ENCODE measurements at regions not wholly inside any gene's neighbourhood (a gene's known extent, or its start where the extent isn't known, plus 50 kb on each side); places are given as distances from the start of the nearest gene placed in this dataset.

DNA sequence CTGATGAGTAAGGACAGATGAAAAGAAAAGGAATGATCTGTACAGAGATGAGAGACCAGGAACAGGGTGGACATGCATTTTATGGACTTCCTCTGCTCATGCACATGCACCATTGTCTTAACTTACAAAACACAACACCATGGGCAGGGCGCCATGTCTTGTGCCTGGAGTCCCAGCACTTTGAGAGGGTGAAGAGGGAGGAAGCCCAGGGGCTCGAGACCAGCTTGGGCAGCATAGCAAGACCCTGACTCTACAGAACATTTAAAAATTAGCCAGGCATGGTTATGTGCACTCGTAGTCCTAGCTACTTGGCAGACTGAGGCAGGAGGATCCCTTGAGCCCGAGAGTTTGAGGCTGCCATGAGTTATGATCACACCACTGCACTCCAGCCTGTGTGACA, 86.9 kb downstream of the ZFP36L2 start:
- TF ChIP-seq CTCF (IDR thresholded peaks at IDR 0.05; ENCODE audit: extremely low read depth, insufficient read depth, missing control alignments), result no peak
- no peak for DNase-seq (ENCODE audit: low spot score)
- in situ Hi-C loops (cut with MboI; ENCODE audit: low pct_unique_long_range_greater_than_20kb, low sequenced_read_pairs, unreplicated experiment), result loop anchor here (5.0 kb wide), 1 partner anchor 88 kb away; the partner anchor contains the start of gene ZFP36L2

DNA sequence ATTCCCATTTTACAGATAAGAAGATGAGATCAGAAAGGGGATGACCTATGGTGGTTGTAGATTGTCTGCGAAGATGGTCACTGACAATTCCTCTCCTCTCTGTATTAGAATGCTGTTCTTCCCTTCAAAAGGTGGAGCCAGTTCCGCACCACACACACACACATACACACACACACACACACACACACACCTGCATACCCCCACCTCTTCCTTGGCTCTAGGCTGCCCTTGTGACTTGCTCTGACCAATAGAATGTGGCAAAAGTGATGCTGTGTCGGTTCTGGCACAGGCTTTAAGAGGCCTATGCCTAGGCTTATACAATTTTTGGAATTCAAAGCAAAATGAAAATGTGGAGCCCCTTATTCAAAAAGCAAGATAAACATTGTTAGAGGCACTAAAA, 88.0 kb downstream of the ZFP36L2 start:
- no peak for DNase-seq (ENCODE audit: low spot score)
- TF ChIP-seq CTCF (IDR thresholded peaks at IDR 0.05; ENCODE audit: extremely low read depth, insufficient read depth, missing control alignments), result no peak
- in situ Hi-C loops (cut with MboI; ENCODE audit: low pct_unique_long_range_greater_than_20kb, low sequenced_read_pairs, unreplicated experiment), result loop anchor here (5.0 kb wide), 1 partner anchor 89 kb away; the partner anchor contains the start of gene ZFP36L2

GRCh38 chr2:43136876-43137275, 89.5 kb downstream of the ZFP36L2 start:
- in situ Hi-C loops (cut with MboI; ENCODE audit: low pct_unique_long_range_greater_than_20kb, low sequenced_read_pairs, unreplicated experiment), result loop anchor here (5.0 kb wide), 1 partner anchor 90 kb away; the partner anchor contains the start of gene ZFP36L2
- TF ChIP-seq CTCF (IDR thresholded peaks at IDR 0.05; ENCODE audit: extremely low read depth, insufficient read depth, missing control alignments), result no peak
- no peak for DNase-seq (ENCODE audit: low spot score)

DNA sequence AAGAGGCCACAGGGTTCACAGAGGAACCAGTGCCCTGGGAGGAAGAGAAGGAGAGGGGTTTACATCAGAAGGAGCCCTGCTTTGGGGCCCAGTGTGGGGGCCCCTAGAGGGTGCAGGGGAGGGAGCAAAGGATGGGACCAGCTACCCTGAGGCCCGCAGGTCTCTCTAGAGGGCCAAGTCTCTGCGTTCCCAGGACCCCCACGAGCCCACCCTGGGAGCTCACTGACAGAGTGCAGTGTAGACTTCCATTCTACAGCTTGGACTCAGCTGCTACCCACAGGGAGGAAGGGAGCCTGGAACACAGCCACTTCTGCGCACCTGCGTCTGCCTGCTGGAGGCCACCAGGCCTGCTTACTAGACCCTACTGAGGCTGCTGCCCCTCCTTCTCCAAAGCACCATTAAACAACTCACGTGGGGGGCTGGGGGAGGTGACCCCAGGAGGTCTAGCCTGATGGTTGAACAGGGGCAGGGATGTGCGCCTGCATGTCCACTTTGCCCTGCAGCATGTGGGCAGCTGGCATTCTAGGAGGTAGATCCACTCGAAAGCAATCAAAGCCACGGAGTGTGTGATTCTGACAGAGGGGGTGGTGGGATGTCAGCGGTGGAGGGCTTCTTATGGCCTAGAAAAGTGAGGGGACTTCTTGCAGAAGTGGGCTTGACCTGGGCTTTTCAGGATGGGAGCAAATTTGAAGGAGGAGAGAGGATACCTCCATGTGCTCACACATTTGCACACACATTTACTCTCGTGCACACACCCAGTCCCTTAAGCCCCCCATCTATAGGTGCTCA, 90.2 kb downstream of the ZFP36L2 start:
- in situ Hi-C loops (cut with MboI; ENCODE audit: low pct_unique_long_range_greater_than_20kb, low sequenced_read_pairs, unreplicated experiment), result loop anchor here (5.0 kb wide), 1 partner anchor 91 kb away; the partner anchor contains the start of gene ZFP36L2
- no peak for TF ChIP-seq CTCF (IDR thresholded peaks at IDR 0.05; ENCODE audit: extremely low read depth, insufficient read depth, missing control alignments)
- DNase-seq (ENCODE audit: low spot score), result no peak

GRCh38 chr2:43135583-43135982, 90.8 kb downstream of the ZFP36L2 start:
- in situ Hi-C loops (cut with MboI; ENCODE audit: low pct_unique_long_range_greater_than_20kb, low sequenced_read_pairs, unreplicated experiment), result loop anchor here (5.0 kb wide), 1 partner anchor 92 kb away; the partner anchor contains the start of gene ZFP36L2
- DNase-seq (ENCODE audit: low spot score), result no peak
- TF ChIP-seq CTCF (IDR thresholded peaks at IDR 0.05; ENCODE audit: extremely low read depth, insufficient read depth, missing control alignments), result no peak

GRCh38 chr2:43134571-43134889, 91.9 kb downstream of the ZFP36L2 start:
- no peak for TF ChIP-seq CTCF (IDR thresholded peaks at IDR 0.05; ENCODE audit: extremely low read depth, insufficient read depth, missing control alignments)
- in situ Hi-C loops (cut with MboI; ENCODE audit: low pct_unique_long_range_greater_than_20kb, low sequenced_read_pairs, unreplicated experiment), result no loop called here
- DNase-seq (ENCODE audit: low spot score), result no peak
